Liver (tissue), 3 donors: ENCODE measurements at regions not wholly inside any gene's neighbourhood (a gene's known extent, or its start where the extent isn't known, plus 50 kb on each side); places are given as distances from the start of the nearest gene placed in this dataset.

Source experiments
- FOXA1 ChIP-seq: IDR thresholded peaks from 2 replicates; pipeline ENCODE4 v1.6.1; 2016; ENCODE audit warnings: antibody characterized with exemption
- JUND ChIP-seq, 2 donors: IDR thresholded peaks; 2 replicates each; pipeline ENCODE4 v1.6.1; 2016; ENCODE audit warnings: antibody characterized with exemption in 2 of 2
- RAD21 ChIP-seq, 2 donors: IDR thresholded peaks; 2 replicates each; pipeline ENCODE4 v1.6.1; 2016; ENCODE audit warnings: antibody characterized with exemption in 2 of 2, mild to moderate bottlenecking in 2 of 2
- REST ChIP-seq: IDR thresholded peaks from 2 replicates; pipeline ENCODE4 v1.6.1; 2016; ENCODE audit warnings: antibody characterized with exemption, mild to moderate bottlenecking
- YY1 ChIP-seq: IDR thresholded peaks from 2 replicates; pipeline ENCODE4 v1.6.1; 2016; ENCODE audit warnings: antibody characterized with exemption, mild to moderate bottlenecking
- TF ChIP-seq, protein P1 (sequence below): IDR thresholded peaks from 2 replicates; pipeline ENCODE4 v1.6.1; 2016; ENCODE audit warnings: antibody characterized with exemption
- TF ChIP-seq, protein P2 (sequence below): fragments of 150-350 bp; IDR thresholded peaks from 2 replicates; pipeline ENCODE4 v1.5.1; 2017; ENCODE audit warnings: improper control_type of control experiment, low read depth, low read length; ENCODE audit not compliant: missing input control
- donor health status: healthy.
- donor health status: healthy.

DNA sequence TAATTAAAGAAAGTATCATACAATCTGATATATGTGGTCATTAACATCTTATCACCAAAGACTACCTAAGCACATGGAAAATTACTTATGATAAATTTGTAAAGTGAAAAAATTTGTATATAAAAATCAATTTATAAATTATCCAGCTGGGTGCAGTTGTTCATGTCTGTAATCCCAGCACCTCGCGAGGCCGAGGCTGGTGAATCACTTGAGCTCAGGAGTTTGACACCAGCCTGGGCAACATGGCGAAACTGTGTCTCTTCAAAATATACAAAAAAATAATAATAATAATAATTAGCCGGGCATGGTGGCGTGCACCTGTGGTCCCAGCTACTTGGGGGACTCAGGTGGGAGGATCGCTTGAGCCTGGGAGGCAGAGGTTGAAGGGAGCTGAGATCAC is 82.8 kb upstream of the SYT6 start:
- TF ChIP-seq, protein P1, sequence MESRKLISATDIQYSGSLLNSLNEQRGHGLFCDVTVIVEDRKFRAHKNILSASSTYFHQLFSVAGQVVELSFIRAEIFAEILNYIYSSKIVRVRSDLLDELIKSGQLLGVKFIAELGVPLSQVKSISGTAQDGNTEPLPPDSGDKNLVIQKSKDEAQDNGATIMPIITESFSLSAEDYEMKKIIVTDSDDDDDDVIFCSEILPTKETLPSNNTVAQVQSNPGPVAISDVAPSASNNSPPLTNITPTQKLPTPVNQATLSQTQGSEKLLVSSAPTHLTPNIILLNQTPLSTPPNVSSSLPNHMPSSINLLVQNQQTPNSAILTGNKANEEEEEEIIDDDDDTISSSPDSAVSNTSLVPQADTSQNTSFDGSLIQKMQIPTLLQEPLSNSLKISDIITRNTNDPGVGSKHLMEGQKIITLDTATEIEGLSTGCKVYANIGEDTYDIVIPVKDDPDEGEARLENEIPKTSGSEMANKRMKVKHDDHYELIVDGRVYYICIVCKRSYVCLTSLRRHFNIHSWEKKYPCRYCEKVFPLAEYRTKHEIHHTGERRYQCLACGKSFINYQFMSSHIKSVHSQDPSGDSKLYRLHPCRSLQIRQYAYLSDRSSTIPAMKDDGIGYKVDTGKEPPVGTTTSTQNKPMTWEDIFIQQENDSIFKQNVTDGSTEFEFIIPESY, result no peak
- TF ChIP-seq, protein P2, sequence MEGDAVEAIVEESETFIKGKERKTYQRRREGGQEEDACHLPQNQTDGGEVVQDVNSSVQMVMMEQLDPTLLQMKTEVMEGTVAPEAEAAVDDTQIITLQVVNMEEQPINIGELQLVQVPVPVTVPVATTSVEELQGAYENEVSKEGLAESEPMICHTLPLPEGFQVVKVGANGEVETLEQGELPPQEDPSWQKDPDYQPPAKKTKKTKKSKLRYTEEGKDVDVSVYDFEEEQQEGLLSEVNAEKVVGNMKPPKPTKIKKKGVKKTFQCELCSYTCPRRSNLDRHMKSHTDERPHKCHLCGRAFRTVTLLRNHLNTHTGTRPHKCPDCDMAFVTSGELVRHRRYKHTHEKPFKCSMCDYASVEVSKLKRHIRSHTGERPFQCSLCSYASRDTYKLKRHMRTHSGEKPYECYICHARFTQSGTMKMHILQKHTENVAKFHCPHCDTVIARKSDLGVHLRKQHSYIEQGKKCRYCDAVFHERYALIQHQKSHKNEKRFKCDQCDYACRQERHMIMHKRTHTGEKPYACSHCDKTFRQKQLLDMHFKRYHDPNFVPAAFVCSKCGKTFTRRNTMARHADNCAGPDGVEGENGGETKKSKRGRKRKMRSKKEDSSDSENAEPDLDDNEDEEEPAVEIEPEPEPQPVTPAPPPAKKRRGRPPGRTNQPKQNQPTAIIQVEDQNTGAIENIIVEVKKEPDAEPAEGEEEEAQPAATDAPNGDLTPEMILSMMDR, result no peak
- TF ChIP-seq RAD21 (IDR thresholded peaks at IDR 0.05) (no peak), YY1 (no peak), FOXA1 (no peak), JUND (IDR thresholded peaks at IDR 0.05) (no peak), REST (no peak)
